Nephron progenitor cell (in vitro differentiated cells): ENCODE measurements at regions not wholly inside any gene's neighbourhood (a gene's known extent, or its start where the extent isn't known, plus 50 kb on each side); places are given as distances from the start of the nearest gene placed in this dataset.

Source experiments
- DNase-seq: peaks from one replicate; pipeline ENCODE4 v3.0.0; 2021
- H3K27ac Mint-ChIP-seq: 2 replicates; pipeline ENCODE4 v1.8.0; 2021; ENCODE audit warnings: mild to moderate bottlenecking, moderate library complexity, mixed read lengths
- H3K27me3 Mint-ChIP-seq: 2 replicates; pipeline ENCODE4 v1.8.0; 2021; ENCODE audit warnings: mild to moderate bottlenecking, low read depth, mixed read lengths; ENCODE audit not compliant: poor library complexity
- H3K36me3 Mint-ChIP-seq: 2 replicates; pipeline ENCODE4 v1.8.0; 2021; ENCODE audit warnings: low read depth, mixed read lengths
- H3K4me1 Mint-ChIP-seq: 2 replicates; pipeline ENCODE4 v1.8.0; 2021; ENCODE audit warnings: mixed read lengths
- H3K4me3 Mint-ChIP-seq: 2 replicates; pipeline ENCODE4 v1.8.0; 2021; ENCODE audit warnings: mild to moderate bottlenecking, moderate library complexity, mixed read lengths
- H3K9me3 Mint-ChIP-seq: 2 replicates; pipeline ENCODE4 v1.8.0; 2021; ENCODE audit warnings: mild to moderate bottlenecking, moderate library complexity, mixed read lengths
- TF ChIP-seq, protein P1 (sequence below): fragments of 200-600 bp; sonication (generic); IDR thresholded peaks from 2 replicates; pipeline ENCODE4 v1.5.0; 2021; ENCODE audit warnings: antibody characterized with exemption

DNA sequence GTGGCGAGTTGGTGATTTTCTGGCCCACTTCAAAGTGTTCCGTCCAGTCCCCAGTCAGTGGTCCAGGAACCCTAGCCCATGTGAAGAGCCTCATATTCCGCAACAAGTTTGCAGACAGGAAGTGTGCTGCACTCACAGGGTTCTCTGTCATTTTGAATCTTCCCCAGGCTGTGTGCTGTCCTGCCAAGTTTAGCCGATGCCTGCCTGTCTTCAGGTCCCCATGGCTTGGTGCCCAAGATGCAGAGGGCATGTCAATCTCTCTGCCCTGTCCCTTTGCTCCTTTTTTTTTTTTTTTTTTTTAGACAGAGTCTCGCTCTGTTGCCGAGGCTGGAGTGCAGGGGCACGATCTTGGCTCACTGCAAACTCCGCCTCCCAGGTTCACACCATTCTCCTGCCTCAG lies 69.9 kb upstream of the ATXN1 start:
- Mint-ChIP-seq H3K4me1 (peaks cover 15% of the 10 kb centered on the region), H3K36me3 (no peaks in the 10 kb centered on the region), H3K27me3 (peaks cover 10% of the 10 kb centered on the region), H3K27ac (no peak overlapping the region), H3K4me3 (no peak overlapping the region), H3K9me3 (no peaks in the 10 kb centered on the region)
- no peak for DNase-seq
- TF ChIP-seq, protein P1, sequence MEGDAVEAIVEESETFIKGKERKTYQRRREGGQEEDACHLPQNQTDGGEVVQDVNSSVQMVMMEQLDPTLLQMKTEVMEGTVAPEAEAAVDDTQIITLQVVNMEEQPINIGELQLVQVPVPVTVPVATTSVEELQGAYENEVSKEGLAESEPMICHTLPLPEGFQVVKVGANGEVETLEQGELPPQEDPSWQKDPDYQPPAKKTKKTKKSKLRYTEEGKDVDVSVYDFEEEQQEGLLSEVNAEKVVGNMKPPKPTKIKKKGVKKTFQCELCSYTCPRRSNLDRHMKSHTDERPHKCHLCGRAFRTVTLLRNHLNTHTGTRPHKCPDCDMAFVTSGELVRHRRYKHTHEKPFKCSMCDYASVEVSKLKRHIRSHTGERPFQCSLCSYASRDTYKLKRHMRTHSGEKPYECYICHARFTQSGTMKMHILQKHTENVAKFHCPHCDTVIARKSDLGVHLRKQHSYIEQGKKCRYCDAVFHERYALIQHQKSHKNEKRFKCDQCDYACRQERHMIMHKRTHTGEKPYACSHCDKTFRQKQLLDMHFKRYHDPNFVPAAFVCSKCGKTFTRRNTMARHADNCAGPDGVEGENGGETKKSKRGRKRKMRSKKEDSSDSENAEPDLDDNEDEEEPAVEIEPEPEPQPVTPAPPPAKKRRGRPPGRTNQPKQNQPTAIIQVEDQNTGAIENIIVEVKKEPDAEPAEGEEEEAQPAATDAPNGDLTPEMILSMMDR = no peak

DNA sequence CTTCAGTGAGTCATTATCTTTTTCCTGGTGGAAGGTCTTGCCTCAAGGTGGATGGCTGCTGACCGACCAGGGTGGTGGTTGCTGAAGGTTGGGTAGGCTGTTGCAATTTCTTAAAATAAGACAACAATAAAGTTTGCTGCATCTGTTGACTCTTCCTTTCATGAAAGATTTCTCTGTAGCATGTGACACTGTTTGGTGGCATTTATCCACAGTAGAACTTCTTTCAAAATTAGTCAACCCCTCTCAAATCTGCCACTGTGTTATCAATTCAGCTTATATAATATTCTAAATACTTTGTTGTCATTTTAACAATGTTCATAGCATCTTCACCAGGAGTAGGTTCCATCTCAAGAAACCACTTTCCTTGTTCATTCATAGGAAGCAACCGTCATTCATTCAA lies 66.8 kb upstream of the ATXN1 start:
- Mint-ChIP-seq H3K9me3 (no peaks in the 10 kb centered on the region), H3K27me3 (peaks cover 13% of the 10 kb centered on the region), H3K4me1 (peaks cover 11% of the 10 kb centered on the region), H3K36me3 (no peaks in the 10 kb centered on the region), H3K4me3 (no peak overlapping the region), H3K27ac (no peak overlapping the region)
- TF ChIP-seq, protein P1 = no peak
- no peak for DNase-seq

DNA sequence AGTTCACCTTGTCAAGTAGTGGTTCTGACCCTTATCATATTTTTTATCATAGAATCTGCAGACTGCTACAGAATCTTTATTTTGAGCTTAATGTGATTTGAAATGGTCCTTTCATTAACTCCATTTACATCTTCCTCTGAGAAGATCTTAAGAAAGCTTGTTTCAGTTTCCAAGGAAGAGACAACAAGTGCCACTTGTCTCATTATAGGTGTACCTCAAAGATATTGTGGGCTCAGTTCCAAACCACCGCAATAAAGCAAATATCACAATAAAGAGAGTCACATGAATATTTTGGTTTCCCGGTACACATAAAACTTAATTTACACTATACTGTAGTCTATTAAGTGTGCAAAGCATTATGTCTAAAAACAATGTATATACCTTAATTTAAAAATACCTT lies 66.4 kb upstream of the ATXN1 start:
- no peak for DNase-seq
- H3K4me1 Mint-ChIP-seq = peaks cover 8% of the 10 kb centered on the region
- TF ChIP-seq, protein P1 = no peak
- H3K36me3 Mint-ChIP-seq = no peaks in the 10 kb centered on the region
- H3K27ac Mint-ChIP-seq = no peak overlapping the region
- H3K4me3 Mint-ChIP-seq = no peak overlapping the region
- H3K9me3 Mint-ChIP-seq = no peaks in the 10 kb centered on the region
- peaks cover 13% of the 10 kb centered on the region for H3K27me3 Mint-ChIP-seq

DNA sequence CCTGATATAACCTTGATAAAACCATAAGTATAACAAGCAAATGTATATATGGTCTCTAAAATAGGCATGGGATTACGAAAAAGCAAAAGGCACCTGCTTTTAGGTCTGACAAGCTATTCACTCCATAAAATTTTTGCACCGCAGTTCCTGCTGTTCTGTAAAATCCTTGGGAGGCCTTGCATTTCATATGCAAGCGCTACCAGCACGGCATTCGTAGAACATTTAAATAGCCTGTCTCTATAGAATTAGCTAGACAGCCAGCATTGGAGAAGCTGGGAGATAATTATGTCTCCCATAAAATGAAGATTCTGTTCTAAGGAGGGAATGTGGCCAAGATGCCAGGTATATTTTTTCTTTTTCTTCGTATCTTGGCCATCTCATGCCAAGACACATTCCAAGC lies 64.5 kb upstream of the ATXN1 start:
- Mint-ChIP-seq H3K9me3 (no peaks in the 10 kb centered on the region), H3K27me3 (peaks cover 18% of the 10 kb centered on the region), H3K27ac (no peak overlapping the region)

GRCh38 chr6:16824845-16825685 lies 63.8 kb upstream of the ATXN1 start:
- TF ChIP-seq, protein P1 = no peak
- no peaks in the 10 kb centered on the region for H3K9me3 Mint-ChIP-seq
- no peak overlapping the region for H3K4me3 Mint-ChIP-seq
- no peaks in the 10 kb centered on the region for H3K4me1 Mint-ChIP-seq
- H3K27me3 Mint-ChIP-seq = peaks cover 18% of the 10 kb centered on the region
- no peak overlapping the region for H3K27ac Mint-ChIP-seq
- H3K36me3 Mint-ChIP-seq = no peaks in the 10 kb centered on the region
- DNase-seq = no peak

More for the DNA sequence above, 64.5 kb upstream of the ATXN1 start:
- H3K36me3 Mint-ChIP-seq = no peaks in the 10 kb centered on the region
- no peak for DNase-seq
- no peaks in the 10 kb centered on the region for H3K4me1 Mint-ChIP-seq
- no peak overlapping the region for H3K4me3 Mint-ChIP-seq
- TF ChIP-seq, protein P1 = no peak
